ENCODE measurements at regions not wholly inside any gene's neighbourhood (a gene's known extent, or its start where the extent isn't known, plus 50 kb on each side); places are given as distances from the start of the nearest gene placed in this dataset.

GRCh38 chr15:79641841-79642240 lies 209.7 kb downstream of the MINAR1 start:
- TF ChIP-seq CTCF (tag by site-specific recombination; IDR thresholded peaks at IDR 0.05) (no peak), ZNF184 (tag by site-specific recombination; IDR thresholded peaks at IDR 0.05) (no peak), ZNF555 (tag by site-specific recombination; conservative IDR thresholded peaks at IDR 0.05) (no peak), ZNF639 (tag by site-specific recombination; IDR thresholded peaks at IDR 0.05) (no peak), ZNF510 (tag by site-specific recombination; IDR thresholded peaks at IDR 0.05; ENCODE audit: insufficient replicate concordance) (no peak)
